ENCODE measurements at regions not wholly inside any gene's neighbourhood (a gene's known extent, or its start where the extent isn't known, plus 50 kb on each side); places are given as distances from the start of the nearest gene placed in this dataset.
A peak's percentile ranks its signal among the peaks of the same experiment; 100 is the strongest.

DNA sequence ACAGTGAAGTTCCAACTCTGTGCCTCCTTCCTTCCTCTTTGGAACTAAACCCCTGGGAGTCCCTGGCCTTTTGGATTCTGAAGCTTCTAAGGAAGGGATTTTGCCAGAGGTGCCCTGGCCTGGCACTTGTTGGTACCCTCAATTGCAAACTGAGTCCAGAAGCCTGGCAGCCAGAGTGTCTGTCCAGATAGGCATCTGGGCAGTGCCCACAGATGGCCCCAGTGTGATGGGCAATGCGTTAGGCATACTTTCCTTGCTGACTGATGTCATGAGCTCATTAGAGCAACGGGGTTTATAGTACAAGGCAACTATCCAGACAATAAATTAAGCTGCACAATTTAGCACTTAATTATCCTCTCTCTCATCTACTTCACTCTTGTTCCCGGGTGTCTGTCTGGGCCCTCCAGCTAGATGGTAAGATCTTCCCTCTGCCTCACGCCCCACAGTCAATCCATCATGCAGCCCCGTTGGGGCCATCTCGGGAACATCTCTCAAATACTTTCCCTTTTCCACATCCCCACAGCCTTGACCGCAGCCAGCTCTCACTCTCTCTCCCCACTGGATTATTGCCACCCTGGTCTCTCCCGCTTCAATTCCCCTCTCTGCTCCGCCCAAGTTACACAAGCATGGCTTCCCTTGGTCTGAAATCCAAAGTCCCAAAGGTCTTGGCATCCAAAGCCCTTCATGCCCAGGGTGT, 157.5 kb upstream of the SMIM23 start:
- no peak for DNase-seq (ENCODE audit: low read depth in 3 of 3)

GRCh38 chr5:171628633-171628974, 157.0 kb upstream of the SMIM23 start:
- DNase-seq (ENCODE audit: low read depth in 3 of 3), result no peak

DNA sequence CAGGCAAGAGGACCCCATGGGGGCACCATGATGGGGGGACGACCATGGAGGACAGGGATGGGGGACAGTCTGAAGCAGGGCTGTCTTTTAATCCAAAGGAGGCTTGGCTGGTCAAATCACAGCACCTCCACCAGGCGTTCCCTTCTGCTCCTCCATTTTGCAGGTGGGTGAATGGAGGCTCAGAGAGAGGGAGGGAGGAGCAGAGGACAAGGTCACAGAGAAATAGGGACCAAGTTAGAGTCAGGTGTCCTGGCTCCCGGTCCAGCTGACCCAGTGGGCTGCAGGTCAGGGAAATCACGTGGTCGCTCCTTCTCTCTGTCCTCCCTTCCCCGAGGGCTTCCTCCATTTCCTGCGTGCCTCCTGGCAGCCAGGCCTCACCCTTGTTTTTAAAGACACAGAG, 156.4 kb upstream of the SMIM23 start:
- DNase-seq (ENCODE audit: low read depth in 3 of 3), result no peak

DNA sequence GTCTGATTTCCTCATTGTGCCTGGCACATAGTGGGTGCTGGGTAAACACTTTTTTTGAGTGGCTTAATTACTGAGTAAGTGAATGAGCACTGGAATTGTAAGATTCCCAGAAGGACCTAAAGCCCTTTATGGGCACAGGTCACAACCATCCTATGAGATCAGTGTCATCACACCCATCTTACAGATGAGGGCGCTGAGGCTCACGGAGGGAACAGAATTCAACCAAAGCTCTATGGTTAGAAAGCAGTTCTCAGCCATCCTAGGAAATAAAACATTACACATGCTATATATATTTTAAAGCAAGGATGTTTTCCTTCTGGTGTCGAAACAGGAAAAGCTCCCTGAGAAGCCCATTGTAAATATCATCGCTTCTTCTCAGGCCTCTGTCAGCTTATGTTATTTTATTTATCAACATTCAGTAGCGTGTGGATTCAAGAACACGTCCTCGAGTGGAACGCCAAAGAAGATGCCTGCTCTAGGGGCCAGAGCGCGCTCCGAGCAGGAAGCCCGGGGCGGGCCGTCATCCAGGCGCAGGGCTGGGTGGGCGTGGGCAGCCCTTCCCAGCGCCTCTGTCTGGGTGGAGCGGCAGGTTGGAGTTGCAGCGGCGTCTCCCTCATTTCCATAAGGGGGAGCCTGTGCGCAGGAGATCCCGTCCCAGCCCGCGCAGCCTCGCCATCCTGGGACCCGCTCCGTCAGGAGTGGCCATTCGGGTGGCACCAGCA, 155.8 kb upstream of the SMIM23 start:
- peak in 1 of 3 experiments; percentile 21 for DNase-seq (ENCODE audit: low read depth in 3 of 3)

GRCh38 chr5:171630350-171631065, 155.1 kb upstream of the SMIM23 start:
- DNase-seq (ENCODE audit: low read depth in 3 of 3), result no peak

GRCh38 chr5:171632616-171633015, 153.0 kb upstream of the SMIM23 start:
- no peak for DNase-seq (ENCODE audit: low read depth in 3 of 3)

DNA sequence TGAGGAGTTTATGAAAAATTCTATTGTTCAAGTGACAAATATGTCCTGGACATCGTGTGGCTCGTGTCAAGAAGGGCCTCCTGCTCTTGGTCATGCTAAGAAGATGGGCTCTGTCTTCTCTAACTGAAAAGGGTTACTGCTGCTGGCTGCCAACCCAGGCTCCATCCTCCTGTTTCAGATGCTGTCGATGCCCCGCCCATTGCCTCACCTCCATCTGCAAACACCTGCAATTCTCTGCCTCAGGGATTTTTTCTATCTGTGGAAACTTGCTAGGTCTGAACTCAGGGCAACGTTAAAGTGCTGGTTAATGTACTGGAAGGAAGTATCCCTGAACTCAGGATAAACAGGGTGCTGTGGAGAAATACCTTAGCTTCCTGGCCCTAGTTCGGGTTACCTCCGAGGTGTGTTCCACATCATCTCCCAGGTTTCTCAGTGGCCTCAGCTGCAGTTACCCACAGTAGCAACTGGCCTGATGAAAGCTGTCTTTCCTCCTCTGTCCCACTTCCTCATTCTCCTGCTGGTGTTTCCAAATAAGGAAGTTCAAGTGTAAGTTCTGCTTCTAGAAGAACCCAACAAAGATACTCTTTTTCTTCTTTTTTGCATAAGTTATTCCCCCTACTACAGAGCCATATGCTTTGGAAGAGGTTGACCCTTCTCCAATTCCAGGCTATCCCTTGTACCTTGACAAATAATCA, 151.7 kb upstream of the SMIM23 start:
- DNase-seq (ENCODE audit: low read depth in 3 of 3), result no peak

GRCh38 chr5:171634511-171634910, 151.1 kb upstream of the SMIM23 start:
- DNase-seq (ENCODE audit: low read depth in 3 of 3), result no peak

GRCh38 chr5:171635028-171635427, 150.6 kb upstream of the SMIM23 start:
- DNase-seq (ENCODE audit: low read depth in 3 of 3), result no peak

GRCh38 chr5:171635561-171636245, 149.9 kb upstream of the SMIM23 start:
- DNase-seq (ENCODE audit: low read depth in 3 of 3), result no peak

GRCh38 chr5:171637811-171638210, 147.8 kb upstream of the SMIM23 start:
- DNase-seq (ENCODE audit: low read depth in 3 of 3), result no peak

DNA sequence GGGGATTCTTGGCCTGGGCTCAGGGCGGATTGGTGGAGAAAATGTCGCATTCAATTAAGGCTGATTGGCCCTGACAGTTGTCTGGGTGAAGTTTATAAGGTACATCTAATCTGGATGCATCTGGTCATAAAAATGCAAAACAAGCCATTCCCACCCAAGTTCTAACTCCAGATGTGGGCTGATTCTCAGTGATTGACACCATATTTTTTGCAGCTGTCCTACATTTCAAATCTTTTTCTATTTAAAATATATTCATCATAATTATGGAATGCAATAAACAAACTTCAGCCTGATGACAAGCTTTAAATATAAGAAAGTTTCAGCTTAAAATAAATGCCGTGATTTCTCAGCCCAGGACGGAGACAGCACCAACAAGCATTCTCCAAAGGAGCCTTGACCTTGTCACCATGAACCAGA, 146.4 kb upstream of the SMIM23 start:
- no peak for DNase-seq (ENCODE audit: low read depth in 3 of 3)

DNA sequence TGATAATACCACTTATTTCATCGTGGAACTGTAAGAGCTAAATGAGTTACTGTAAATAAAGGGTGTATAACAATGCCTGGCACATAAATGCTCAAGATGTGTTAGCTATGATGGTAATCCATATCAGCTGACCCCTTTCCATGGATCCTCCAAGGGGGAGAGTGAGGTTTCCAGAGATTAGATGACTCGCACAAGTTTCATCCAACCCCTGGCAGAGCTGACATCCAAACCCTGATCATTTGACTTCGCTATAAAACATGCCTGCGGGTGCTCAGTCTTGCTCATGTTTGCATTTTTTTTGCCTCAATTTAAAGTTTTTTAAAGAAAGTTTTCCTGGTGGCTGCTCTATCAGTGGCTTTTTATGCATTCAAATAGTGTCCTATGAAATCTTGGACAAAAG, 145.7 kb upstream of the SMIM23 start:
- DNase-seq (ENCODE audit: low read depth in 3 of 3), result no peak

DNA sequence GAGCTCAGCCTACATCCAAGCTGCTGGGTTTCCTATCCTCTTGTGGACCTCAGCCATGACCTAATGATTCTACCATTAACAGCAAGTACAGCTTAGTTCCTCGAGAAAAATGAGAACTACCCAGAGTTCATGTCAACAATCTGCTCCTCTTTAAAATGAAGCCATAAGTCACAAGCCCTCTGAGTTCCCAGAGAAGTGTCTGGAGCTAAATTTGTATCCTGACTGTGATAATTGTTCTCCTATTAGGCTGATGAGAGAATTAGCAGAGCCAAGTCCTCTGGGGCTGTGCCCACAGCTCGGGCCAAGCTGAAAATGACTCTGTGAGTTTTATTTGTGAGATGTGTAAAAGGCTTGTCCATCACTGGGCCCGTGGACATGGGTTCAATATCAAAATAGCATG, 145.1 kb upstream of the SMIM23 start:
- DNase-seq (ENCODE audit: low read depth in 3 of 3), result no peak

DNA sequence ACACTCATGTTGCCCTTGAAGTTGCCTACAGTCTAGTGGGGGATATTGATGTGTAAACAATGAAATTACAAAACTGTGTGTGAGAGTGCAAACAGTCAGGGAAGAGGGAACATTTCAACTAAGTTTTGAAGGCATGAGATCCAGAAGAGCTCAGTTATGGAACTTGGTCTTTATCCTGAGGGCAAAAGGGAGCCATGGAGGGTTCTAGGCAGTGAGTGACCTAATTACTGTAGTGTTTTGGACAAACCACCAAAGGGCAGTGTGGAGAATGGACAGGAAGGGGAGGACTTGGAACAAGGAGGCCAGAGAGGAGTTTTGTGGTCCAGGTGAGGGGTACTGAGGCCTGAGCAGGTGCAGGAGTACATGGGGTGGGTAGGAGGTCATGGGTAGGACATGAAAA, 143.7 kb upstream of the SMIM23 start:
- no peak for DNase-seq (ENCODE audit: low read depth in 3 of 3)

- DNase-seq (ENCODE audit: low read depth in 3 of 3), result no peak
Observed at GRCh38 chr5:171642894-171643293, 142.7 kb upstream of the SMIM23 start.

GRCh38 chr5:171644536-171644935, 141.1 kb upstream of the SMIM23 start:
- DNase-seq (ENCODE audit: low read depth in 3 of 3), result no peak

GRCh38 chr5:171646102-171647042, 139.2 kb upstream of the SMIM23 start:
- no peak for DNase-seq (ENCODE audit: low read depth in 3 of 3)

- no peak for DNase-seq (ENCODE audit: low read depth in 3 of 3)
Observed at GRCh38 chr5:171647043-171647903, 138.3 kb upstream of the SMIM23 start.

GRCh38 chr5:171647904-171648260, 137.7 kb upstream of the SMIM23 start:
- DNase-seq (ENCODE audit: low read depth in 3 of 3), result no peak
